Brain microvascular endothelial cell (primary cell): ENCODE measurements at regions not wholly inside any gene's neighbourhood (a gene's known extent, or its start where the extent isn't known, plus 50 kb on each side); places are given as distances from the start of the nearest gene placed in this dataset.

Source experiments
- DNase-seq: peaks from one replicate; pipeline ENCODE4 v3.0.0-alpha.2; 2020
- H3K27ac ChIP-seq: fragments of 250-450 bp; sonication (Bioruptor Pico); 2 replicates; pipeline ENCODE4 v1.5.1; 2020; ENCODE audit warnings: mild to moderate bottlenecking, moderate library complexity
- H3K27me3 ChIP-seq: fragments of 250-450 bp; sonication (Bioruptor Pico); replicated peaks from 2 replicates; pipeline ENCODE4 v1.5.1; 2020; ENCODE audit warnings: mild to moderate bottlenecking
- H3K36me3 ChIP-seq: fragments of 250-450 bp; sonication (Bioruptor Pico); replicated peaks from 2 replicates; pipeline ENCODE4 v1.5.1; 2020; ENCODE audit warnings: mild to moderate bottlenecking
- H3K4me3 ChIP-seq: 2 replicates; pipeline ENCODE4 v1.5.1; 2011; ENCODE audit warnings: low read depth, mild to moderate bottlenecking, control low read depth, low read length, moderate library complexity
- CTCF ChIP-seq: IDR thresholded peaks from 2 replicates; pipeline ENCODE4 v1.5.1; 2011; ENCODE audit warnings: low read depth, mild to moderate bottlenecking, moderate library complexity, low read length, control low read depth, inconsistent platforms; ENCODE audit errors: missing control alignments
- in situ Hi-C: cut with HindIII; loops from 2 replicates; pipeline ENCODE4 v1.10.0; 2017; ENCODE audit warnings: low sequenced_read_pairs, low pct_ligation_motif_present

- H3K4me3 ChIP-seq = no peak overlapping the region
- in situ Hi-C loops = no loop called here
- H3K27me3 ChIP-seq = no peaks in the 10 kb centered on the region
- no peak for TF ChIP-seq CTCF
- H3K36me3 ChIP-seq = no peaks in the 10 kb centered on the region
- H3K27ac ChIP-seq = no peak overlapping the region
- no peak for DNase-seq
Measured at GRCh38 chr5:63070001-63070400, 491.4 kb downstream of the LRRC70 start.

- H3K4me3 ChIP-seq = no peak overlapping the region
- H3K27ac ChIP-seq = no peak overlapping the region
- DNase-seq = no peak
- no peaks in the 10 kb centered on the region for H3K36me3 ChIP-seq
- H3K27me3 ChIP-seq = no peaks in the 10 kb centered on the region
- in situ Hi-C loops = no loop called here
- TF ChIP-seq CTCF = no peak
Measured at GRCh38 chr5:63055421-63055820, 476.8 kb downstream of the LRRC70 start.

- Histone ChIP-seq H3K4me3 (no peak overlapping the region), H3K27ac (no peak overlapping the region), H3K27me3 (no peaks in the 10 kb centered on the region), H3K36me3 (no peaks in the 10 kb centered on the region)
- TF ChIP-seq CTCF = no peak
- no peak for DNase-seq
- in situ Hi-C loops = no loop called here
Measured at GRCh38 chr5:63053019-63053638, 474.5 kb downstream of the LRRC70 start.

GRCh38 chr5:63050916-63051315 is 472.3 kb downstream of the LRRC70 start:
- in situ Hi-C loops = no loop called here
- H3K4me3 ChIP-seq = no peak overlapping the region
- no peaks in the 10 kb centered on the region for H3K27me3 ChIP-seq
- H3K27ac ChIP-seq = no peak overlapping the region
- DNase-seq = no peak
- TF ChIP-seq CTCF = no peak
- no peaks in the 10 kb centered on the region for H3K36me3 ChIP-seq

- in situ Hi-C loops = no loop called here
- TF ChIP-seq CTCF = no peak
Measured at GRCh38 chr5:63049935-63050334, 471.3 kb downstream of the LRRC70 start.

GRCh38 chr5:63043792-63044191 is 465.2 kb downstream of the LRRC70 start:
- Histone ChIP-seq H3K27me3 (no peaks in the 10 kb centered on the region), H3K4me3 (no peak overlapping the region), H3K36me3 (no peaks in the 10 kb centered on the region), H3K27ac (no peak overlapping the region)
- in situ Hi-C loops = no loop called here
- DNase-seq = no peak
- TF ChIP-seq CTCF = no peak

More at GRCh38 chr5:63049935-63050334, 471.3 kb downstream of the LRRC70 start:
- no peak overlapping the region for H3K4me3 ChIP-seq
- DNase-seq = no peak
- no peaks in the 10 kb centered on the region for H3K36me3 ChIP-seq
- no peak overlapping the region for H3K27ac ChIP-seq
- no peaks in the 10 kb centered on the region for H3K27me3 ChIP-seq
